AG09309 (cell line): ENCODE measurements at regions not wholly inside any gene's neighbourhood (a gene's known extent, or its start where the extent isn't known, plus 50 kb on each side); places are given as distances from the start of the nearest gene placed in this dataset.

ENCODE experiments used
- DNase-seq: peaks from one replicate; pipeline ENCODE4 v3.0.0-alpha.2; 2010; ENCODE audit warnings: low read depth
- H3K4me3 ChIP-seq: 2 replicates; pipeline ENCODE4 v1.5.1; 2011; ENCODE audit warnings: mild to moderate bottlenecking, low read depth, low read length, moderate library complexity; ENCODE audit not compliant: control insufficient read depth
- CTCF ChIP-seq: IDR thresholded peaks from 2 replicates; pipeline ENCODE4 v1.5.1; 2011; ENCODE audit warnings: mild to moderate bottlenecking, low read depth, low read length, inconsistent platforms; ENCODE audit not compliant: insufficient read depth, control insufficient read depth; ENCODE audit errors: missing control alignments

GRCh38 chr4:149955780-149956390, 122.4 kb upstream of the DCLK2 start:
- no peak for TF ChIP-seq CTCF
- no peak overlapping the region for H3K4me3 ChIP-seq
- no peak for DNase-seq

GRCh38 chr4:149956678-149957077, 121.6 kb upstream of the DCLK2 start:
- no peak for TF ChIP-seq CTCF
- DNase-seq: no peak
- H3K4me3 ChIP-seq: no peak overlapping the region

- H3K4me3 ChIP-seq: no peak overlapping the region
- TF ChIP-seq CTCF: no peak
- no peak for DNase-seq
These were observed 116.2 kb upstream of the DCLK2 start for GRCh38 chr4:149961876-149962597.

GRCh38 chr4:149964001-149964796, 114.0 kb upstream of the DCLK2 start:
- TF ChIP-seq CTCF: no peak
- no peak for DNase-seq
- no peak overlapping the region for H3K4me3 ChIP-seq

- TF ChIP-seq CTCF: no peak
- H3K4me3 ChIP-seq: no peak overlapping the region
- DNase-seq: no peak
These were observed 113.0 kb upstream of the DCLK2 start for GRCh38 chr4:149965206-149965605.

DNA sequence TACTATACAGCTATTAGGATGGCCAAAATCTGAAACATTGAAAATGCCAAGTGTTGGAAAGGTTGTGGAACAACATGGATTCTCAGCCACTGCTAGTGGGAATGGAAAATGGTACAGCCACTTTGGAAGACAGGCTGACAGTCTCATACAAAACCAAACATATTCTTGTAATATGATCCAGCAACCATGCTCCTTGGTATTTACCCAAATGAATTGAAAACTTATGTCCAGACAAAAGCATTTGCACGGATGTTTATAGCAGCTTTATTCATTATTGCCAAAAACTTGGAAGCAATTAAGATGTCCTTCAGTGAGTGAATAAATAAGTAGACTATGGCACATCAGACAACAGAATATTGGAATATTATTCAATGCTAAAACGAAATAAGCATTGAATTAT, 105.8 kb upstream of the DCLK2 start:
- no peak for TF ChIP-seq CTCF
- H3K4me3 ChIP-seq: no peak overlapping the region
- no peak for DNase-seq
